ENCODE measurements at regions not wholly inside any gene's neighbourhood (a gene's known extent, or its start where the extent isn't known, plus 50 kb on each side); places are given as distances from the start of the nearest gene placed in this dataset.
"Not testable (repeated sequence)": the region's sequence is repeated elsewhere in the genome, so short reads cannot be mapped to it uniquely, and the experiment has no call there.

DNA sequence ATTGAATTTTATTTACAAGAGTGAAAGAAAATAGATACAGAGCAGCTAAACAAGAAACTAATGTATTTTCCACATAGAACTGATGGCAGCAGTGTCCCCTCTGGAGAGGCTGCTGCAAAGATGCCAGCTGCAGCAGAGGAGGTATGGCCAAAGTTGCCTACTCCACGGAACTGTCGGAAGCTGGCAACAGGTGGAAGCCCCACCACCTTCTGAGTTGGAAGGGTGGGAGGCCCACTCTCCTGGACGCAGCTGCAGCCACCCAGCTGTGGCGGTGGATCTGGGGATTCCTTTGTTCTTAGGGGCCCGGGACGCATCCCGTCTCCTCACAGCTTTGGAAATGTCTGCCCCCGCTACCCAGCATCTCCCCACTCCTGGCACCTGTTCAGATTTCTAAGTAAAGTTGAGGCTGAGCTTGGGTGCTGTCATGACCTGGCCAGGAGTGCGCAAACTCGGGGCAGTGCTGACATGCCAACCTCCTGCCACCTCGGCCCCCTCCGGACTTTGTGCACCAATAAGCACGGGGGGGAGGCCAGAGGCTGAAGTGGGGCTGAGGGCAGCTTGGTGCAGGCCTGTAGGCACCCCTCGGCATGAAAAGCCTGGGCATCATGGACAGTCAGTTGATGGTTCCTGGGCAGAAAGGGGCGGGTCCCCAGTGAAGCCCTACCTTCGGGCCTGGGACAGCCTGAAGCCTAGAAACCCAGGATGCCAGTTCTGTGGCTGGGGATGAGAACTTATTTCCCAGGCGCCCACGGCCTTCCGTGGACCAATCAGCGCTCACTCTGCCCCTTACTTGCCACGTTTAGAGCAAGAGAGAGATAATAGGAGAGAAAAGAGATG, 1071.4 kb downstream of the JRKL start:
- DNase-seq: no peak

- DNase-seq: no peak
Observed at GRCh38 chr11:97461934-97462333, 1072.1 kb downstream of the JRKL start.

- DNase-seq: no peak
Observed at GRCh38 chr11:97463891-97464290, 1074.1 kb downstream of the JRKL start.

- DNase-seq: no peak
Observed at GRCh38 chr11:97471480-97471879, 1081.7 kb downstream of the JRKL start.

- no peak for DNase-seq
Observed at GRCh38 chr11:97487387-97487786, 1097.6 kb downstream of the JRKL start.

DNA sequence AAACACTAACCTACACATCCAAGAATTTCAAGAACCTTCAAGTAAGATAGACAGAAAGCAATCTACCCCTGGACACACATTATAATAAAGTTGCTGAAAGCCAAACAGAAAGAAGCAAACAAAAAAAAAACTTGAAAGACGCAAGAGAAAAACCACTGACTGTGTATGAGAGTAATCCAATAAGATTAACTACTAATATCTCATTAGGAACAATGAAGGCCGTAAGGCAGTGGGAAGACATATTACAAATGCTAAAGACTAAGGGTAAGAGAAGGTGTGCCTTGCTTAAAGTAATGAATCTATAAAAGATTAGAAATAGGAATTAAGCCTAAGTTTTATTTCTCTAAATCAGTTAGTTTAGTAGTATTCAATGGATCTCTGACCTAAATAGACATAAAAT, 1109.1 kb downstream of the JRKL start:
- no peak for DNase-seq

DNA sequence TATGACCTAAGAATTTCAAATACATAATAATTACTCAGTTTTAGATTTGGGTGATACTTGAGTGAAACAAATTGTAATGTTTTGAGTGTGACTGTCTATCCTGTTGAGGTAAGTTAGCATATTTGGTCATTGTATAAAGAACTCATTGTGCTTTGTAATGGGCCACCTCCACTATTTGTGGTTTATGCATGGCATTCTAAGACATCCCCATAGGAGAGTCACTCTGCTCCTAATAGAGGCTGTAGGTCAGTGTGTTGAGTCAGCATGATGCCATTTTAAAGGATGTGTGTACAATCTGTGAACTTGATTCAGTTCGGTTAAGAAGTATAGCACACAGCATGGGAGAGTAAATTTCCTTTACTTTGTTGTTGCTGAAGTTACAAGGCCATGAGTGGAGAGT, 1112.4 kb downstream of the JRKL start:
- no peak for DNase-seq

- no peak for DNase-seq
Observed at GRCh38 chr11:97506076-97506759, 1116.4 kb downstream of the JRKL start.

DNA sequence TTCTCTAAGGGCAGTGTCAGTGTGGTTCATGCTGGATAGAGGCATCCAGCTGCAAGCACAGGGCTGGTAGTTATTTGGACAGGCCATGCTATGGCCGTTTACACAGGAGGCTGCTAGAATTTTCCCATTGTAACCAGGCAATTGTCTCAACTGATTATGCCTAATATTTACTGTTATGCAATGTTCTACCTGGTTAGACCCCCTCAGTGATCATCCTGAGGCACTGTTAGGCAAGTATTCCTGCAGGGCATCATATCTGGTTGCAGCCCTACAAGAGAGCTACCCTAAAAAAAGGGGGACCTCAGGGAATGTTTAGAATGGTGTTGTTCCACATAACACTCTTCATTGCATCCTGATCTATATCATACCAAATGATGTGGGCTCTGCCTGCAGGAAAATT, 1124.6 kb downstream of the JRKL start:
- DNase-seq: no peak

DNA sequence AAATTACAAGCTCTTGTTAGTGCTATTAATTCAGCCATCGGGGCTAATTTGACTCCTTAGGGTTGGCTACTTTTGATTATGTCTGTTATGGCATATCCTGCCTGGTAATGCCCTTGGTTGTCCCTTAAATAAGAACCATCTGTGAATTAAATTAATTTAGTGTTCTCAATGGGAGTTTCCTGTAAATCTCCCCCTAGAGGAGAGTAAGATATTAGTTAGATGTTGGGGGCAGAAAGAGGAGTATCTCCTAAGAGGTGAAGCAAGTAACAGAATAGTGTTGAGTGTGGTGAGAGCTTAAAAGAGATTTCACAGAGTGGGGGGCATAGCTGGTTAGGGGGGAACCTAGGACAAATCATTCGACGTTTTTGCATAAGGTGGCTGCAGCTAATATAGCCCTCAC, 1126.9 kb downstream of the JRKL start:
- no peak for DNase-seq

- no peak for DNase-seq
Observed at GRCh38 chr11:97525273-97525672, 1135.5 kb downstream of the JRKL start.

GRCh38 chr11:97537407-97538150, 1147.8 kb downstream of the JRKL start:
- no peak for DNase-seq

- DNase-seq: no peak
Observed at GRCh38 chr11:97544431-97544830, 1154.6 kb downstream of the JRKL start.

- peak; percentile 8 for DNase-seq
Observed at GRCh38 chr11:97548280-97548679, 1158.5 kb downstream of the JRKL start.

DNA sequence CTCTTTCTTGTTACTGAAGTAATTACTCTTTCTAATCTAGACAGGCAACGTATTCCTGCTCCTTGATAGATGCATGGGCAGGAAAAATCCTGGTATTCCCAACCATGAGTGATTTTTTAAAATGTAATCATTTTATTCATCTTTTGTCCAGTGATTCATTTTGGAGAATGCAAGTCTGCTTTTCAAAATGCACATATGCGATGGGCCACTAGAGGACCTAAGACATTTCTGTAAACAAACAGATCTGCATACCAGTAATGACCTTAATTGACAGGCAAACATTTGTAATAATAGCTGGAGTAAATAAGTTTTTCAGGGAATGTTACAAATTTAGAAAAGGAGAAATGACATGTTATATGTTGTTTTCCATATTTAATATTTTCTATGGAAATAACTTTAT, 1167.6 kb downstream of the JRKL start:
- DNase-seq: no peak

GRCh38 chr11:97567801-97568200, 1178.0 kb downstream of the JRKL start:
- DNase-seq: no peak

- no peak for DNase-seq
Observed at GRCh38 chr11:97570636-97571035, 1180.8 kb downstream of the JRKL start.

- not testable (repeated sequence) for DNase-seq
Observed at GRCh38 chr11:97573771-97574170, 1184.0 kb downstream of the JRKL start.

- no peak for DNase-seq
Observed at GRCh38 chr11:97574976-97575665, 1185.3 kb downstream of the JRKL start.

GRCh38 chr11:97607291-97608000, 1217.6 kb downstream of the JRKL start:
- no peak for DNase-seq

- no peak for DNase-seq
Observed at GRCh38 chr11:97610000-97610399, 1220.2 kb downstream of the JRKL start.

- no peak for DNase-seq
Observed at GRCh38 chr11:97610854-97611253, 1221.0 kb downstream of the JRKL start.
